OCI-LY7 (cell line): ENCODE measurements at regions not wholly inside any gene's neighbourhood (a gene's known extent, or its start where the extent isn't known, plus 50 kb on each side); places are given as distances from the start of the nearest gene placed in this dataset.
"Not testable (repeated sequence)": the region's sequence is repeated elsewhere in the genome, so short reads cannot be mapped to it uniquely, and the experiment has no call there.

Source experiments
- EZH2phosphoT487 ChIP-seq: fragments of 200-600 bp; sonication (generic); IDR thresholded peaks from 2 replicates; pipeline ENCODE4 v1.6.1; 2018; ENCODE audit warnings: low read depth, borderline replicate concordance, mild to moderate bottlenecking, mixed run types, antibody characterized with exemption, low read length, moderate library complexity, mixed read lengths
- TF ChIP-seq, protein P1 (sequence below): fragments of 200-600 bp; sonication (generic); conservative IDR thresholded peaks from 2 replicates; pipeline ENCODE4 v1.5.1; 2014; ENCODE audit warnings: mild to moderate bottlenecking, antibody characterized with exemption, low read length, moderate library complexity, mixed read lengths

GRCh38 chr17:21488043-21488442 lies 111.9 kb downstream of the KCNJ12 start:
- TF ChIP-seq, protein P1, sequence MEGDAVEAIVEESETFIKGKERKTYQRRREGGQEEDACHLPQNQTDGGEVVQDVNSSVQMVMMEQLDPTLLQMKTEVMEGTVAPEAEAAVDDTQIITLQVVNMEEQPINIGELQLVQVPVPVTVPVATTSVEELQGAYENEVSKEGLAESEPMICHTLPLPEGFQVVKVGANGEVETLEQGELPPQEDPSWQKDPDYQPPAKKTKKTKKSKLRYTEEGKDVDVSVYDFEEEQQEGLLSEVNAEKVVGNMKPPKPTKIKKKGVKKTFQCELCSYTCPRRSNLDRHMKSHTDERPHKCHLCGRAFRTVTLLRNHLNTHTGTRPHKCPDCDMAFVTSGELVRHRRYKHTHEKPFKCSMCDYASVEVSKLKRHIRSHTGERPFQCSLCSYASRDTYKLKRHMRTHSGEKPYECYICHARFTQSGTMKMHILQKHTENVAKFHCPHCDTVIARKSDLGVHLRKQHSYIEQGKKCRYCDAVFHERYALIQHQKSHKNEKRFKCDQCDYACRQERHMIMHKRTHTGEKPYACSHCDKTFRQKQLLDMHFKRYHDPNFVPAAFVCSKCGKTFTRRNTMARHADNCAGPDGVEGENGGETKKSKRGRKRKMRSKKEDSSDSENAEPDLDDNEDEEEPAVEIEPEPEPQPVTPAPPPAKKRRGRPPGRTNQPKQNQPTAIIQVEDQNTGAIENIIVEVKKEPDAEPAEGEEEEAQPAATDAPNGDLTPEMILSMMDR = not testable (repeated sequence)
- not testable (repeated sequence) for TF ChIP-seq EZH2phosphoT487
